Esophagus (tissue), 2 donors: ENCODE measurements at regions not wholly inside any gene's neighbourhood (a gene's known extent, or its start where the extent isn't known, plus 50 kb on each side); places are given as distances from the start of the nearest gene placed in this dataset.

ENCODE experiments used
- H3K27ac ChIP-seq, 2 donors: one replicate each; pipeline ENCODE4 v1.5.1; 2013; ENCODE audit warnings: low read depth in 2 of 2, mild to moderate bottlenecking in 2 of 2, inconsistent platforms in 1 of 2, low read length in 1 of 2, moderate library complexity in 1 of 2
- H3K27me3 ChIP-seq, 2 donors: one replicate each; pipeline ENCODE4 v1.6.1; 2013; ENCODE audit warnings: low read length in 2 of 2, control low read depth in 1 of 2, mild to moderate bottlenecking in 1 of 2; ENCODE audit not compliant: insufficient read depth in 2 of 2, control insufficient read depth in 1 of 2
- H3K36me3 ChIP-seq, 2 donors: one replicate each; pipeline ENCODE4 v1.6.1; 2013; ENCODE audit warnings: low read length in 1 of 2; ENCODE audit not compliant: control insufficient read depth in 2 of 2, insufficient read depth in 2 of 2
- H3K4me1 ChIP-seq, 2 donors: one replicate each; pipeline ENCODE4 v1.6.1; 2013; ENCODE audit warnings: low read length in 1 of 2; ENCODE audit not compliant: control insufficient read depth in 2 of 2, insufficient read depth in 2 of 2
- H3K4me3 ChIP-seq, 2 donors: one replicate each; pipeline ENCODE4 v1.5.1; 2013; ENCODE audit warnings: low read length in 2 of 2, mild to moderate bottlenecking in 2 of 2, low read depth in 1 of 2, moderate library complexity in 1 of 2
- H3K9me3 ChIP-seq, 2 donors: one replicate each; pipeline ENCODE4 v1.6.1; 2013; ENCODE audit warnings: mild to moderate bottlenecking in 2 of 2, low read depth in 1 of 2, low read length in 1 of 2, moderate library complexity in 1 of 2; ENCODE audit not compliant: control insufficient read depth in 2 of 2, insufficient read depth in 1 of 2
- WGBS, 2 donors: extraction: QIAGEN DNeasy Blood & Tissue Kit; methylation state at CpG; one replicate each; pipeline ENCODE4 v1.1.7; 2013; 5-methylcytosine and 5-hydroxymethylcytosine counted together
- donor health status: healthy with polysubstance abuse.
- donor health status: Bipolar disorder and iron deficiency.

DNA sequence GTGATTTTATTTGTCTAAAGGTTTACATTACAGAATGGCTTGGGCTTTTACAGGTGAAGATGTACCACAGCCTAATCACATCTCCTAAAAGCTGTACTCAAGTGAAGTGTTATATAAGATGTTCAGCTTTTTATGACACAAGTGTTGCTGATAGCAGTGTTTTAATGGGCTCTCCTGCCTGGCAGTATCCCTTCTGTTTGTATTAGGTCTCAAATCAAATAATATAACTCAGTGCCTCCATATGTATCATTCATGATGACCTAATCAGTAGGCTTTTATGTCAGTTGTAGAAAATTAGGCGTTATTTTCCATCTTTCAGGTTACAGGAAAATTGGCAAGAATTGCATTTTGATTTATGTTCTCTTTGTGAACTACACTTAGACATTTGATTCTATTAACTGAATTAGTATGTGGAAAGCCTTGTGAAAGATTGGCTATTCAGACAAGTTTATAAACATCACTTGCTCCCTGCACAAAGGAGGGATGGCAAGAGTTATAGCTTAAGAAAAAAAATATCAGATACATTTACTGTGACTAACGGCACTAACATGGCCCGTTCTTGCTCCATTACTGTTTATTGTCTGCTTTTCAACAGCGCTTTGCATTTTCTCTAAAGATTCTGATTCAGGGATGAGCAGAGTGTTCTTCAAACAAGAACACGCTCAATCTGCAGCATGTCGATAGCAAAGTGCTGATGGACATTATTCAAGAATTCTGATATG lies 143.7 kb upstream of the DIO2 start:
- no peaks in the 10 kb centered on the region for H3K36me3 ChIP-seq
- H3K4me3 ChIP-seq = no peak overlapping the region
- H3K27ac ChIP-seq = no peak overlapping the region
- WGBS, 2 donors = 84% methylated on average over 6 of the region's 6 CpGs
- no peaks in the 10 kb centered on the region for H3K4me1 ChIP-seq
- no peaks in the 10 kb centered on the region for H3K27me3 ChIP-seq
- H3K9me3 ChIP-seq = no peaks in the 10 kb centered on the region

GRCh38 chr14:80352471-80352870 lies 141.2 kb upstream of the DIO2 start:
- no peak overlapping the region for H3K4me3 ChIP-seq
- H3K27me3 ChIP-seq = no peaks in the 10 kb centered on the region
- 88 to 94% methylated on average over 1 of the region's 1 CpG for WGBS, 2 donors
- no peaks in the 10 kb centered on the region for H3K36me3 ChIP-seq
- no peak overlapping the region for H3K27ac ChIP-seq
- H3K9me3 ChIP-seq = no peaks in the 10 kb centered on the region
- no peaks in the 10 kb centered on the region for H3K4me1 ChIP-seq

DNA sequence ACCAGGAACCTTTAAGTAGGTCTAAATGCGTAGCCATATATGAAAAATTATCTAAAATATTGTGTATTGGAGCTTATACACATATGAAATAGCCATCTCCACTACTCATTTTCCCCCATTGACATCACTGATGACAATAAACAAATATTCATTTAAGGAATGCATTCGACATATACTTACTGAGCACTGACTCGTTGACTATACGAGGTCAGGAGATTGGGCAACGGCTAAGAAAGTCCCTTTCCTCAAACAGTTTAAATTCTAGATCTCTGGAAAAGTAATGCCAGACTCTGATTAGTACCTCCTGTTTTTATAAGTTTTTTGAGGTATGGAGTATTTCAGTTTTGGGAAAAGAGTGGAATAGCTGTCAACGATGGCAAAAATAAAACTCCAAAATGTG lies 139.4 kb upstream of the DIO2 start:
- H3K4me1 ChIP-seq = no peaks in the 10 kb centered on the region
- no peaks in the 10 kb centered on the region for H3K36me3 ChIP-seq
- no peak overlapping the region for H3K27ac ChIP-seq
- no peaks in the 10 kb centered on the region for H3K27me3 ChIP-seq
- 80 to 86% methylated on average over 6 of the region's 6 CpGs for WGBS, 2 donors
- H3K9me3 ChIP-seq = no peaks in the 10 kb centered on the region
- H3K4me3 ChIP-seq = no peak overlapping the region

DNA sequence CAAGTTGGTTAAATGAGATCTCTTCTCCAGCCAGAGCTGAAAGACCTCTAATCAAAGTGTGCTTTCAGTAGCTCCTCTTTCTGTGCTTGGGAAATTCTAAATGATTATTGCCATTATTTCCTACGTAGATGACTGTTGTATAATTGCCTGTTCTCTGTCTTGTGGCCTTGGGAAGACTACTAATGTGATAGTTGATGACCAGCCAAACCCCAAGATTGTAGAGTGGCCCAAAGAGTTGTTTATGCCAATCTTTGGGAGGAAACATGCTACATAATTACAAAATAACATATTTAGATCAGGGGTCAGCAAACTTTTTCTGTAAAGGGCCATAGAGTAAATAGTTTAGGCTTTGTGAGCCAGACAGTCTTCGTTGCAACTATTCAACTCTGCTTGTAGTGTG lies 135.1 kb upstream of the DIO2 start:
- H3K4me1 ChIP-seq = no peaks in the 10 kb centered on the region
- WGBS, 2 donors = 56 to 68% methylated on average over 2 of the region's 2 CpGs
- no peaks in the 10 kb centered on the region for H3K27me3 ChIP-seq
- no peak overlapping the region for H3K4me3 ChIP-seq
- no peak overlapping the region for H3K27ac ChIP-seq
- no peaks in the 10 kb centered on the region for H3K36me3 ChIP-seq
- H3K9me3 ChIP-seq = no peaks in the 10 kb centered on the region

- WGBS, 2 donors = 78 to 89% methylated on average over 1 of the region's 1 CpG
- Histone ChIP-seq H3K4me3 (no peak overlapping the region), H3K27me3 (no peaks in the 10 kb centered on the region), H3K4me1 (no peaks in the 10 kb centered on the region), H3K36me3 (no peaks in the 10 kb centered on the region), H3K9me3 (no peaks in the 10 kb centered on the region), H3K27ac (no peak overlapping the region)
Measured at GRCh38 chr14:80344208-80344607, 132.9 kb upstream of the DIO2 start.

DNA sequence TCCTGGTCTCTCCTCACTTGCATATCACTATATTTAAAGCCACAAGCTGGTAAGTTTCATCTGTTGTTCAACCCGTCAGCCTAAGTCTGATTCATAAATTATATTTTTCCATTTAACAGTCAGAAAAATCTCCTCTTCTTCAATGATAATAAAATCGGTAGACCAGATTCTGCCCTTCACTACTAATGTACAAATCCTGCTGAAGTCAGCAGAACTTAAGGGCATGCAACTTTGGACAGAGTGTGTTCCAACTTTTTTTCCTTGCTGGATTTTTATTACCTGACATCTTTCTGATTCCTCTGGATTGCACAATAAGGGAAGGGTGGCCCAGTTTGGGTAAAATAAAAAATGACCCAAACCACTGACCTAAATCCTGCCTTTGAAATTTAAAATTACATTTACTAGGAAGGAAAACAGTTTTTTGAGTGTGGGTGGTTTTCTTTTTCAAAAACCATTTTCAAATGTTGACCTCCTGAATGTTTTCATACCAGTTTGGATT lies 125.4 kb upstream of the DIO2 start:
- Histone ChIP-seq H3K9me3 (no peaks in the 10 kb centered on the region), H3K4me1 (no peaks in the 10 kb centered on the region), H3K27ac (no peak overlapping the region), H3K36me3 (no peaks in the 10 kb centered on the region), H3K27me3 (no peaks in the 10 kb centered on the region), H3K4me3 (no peak overlapping the region)
- WGBS, 2 donors = 67 to 70% methylated on average over 2 of the region's 2 CpGs

- Histone ChIP-seq H3K9me3 (no peaks in the 10 kb centered on the region), H3K4me3 (no peak overlapping the region), H3K27me3 (no peaks in the 10 kb centered on the region), H3K4me1 (no peaks in the 10 kb centered on the region), H3K27ac (no peak overlapping the region), H3K36me3 (no peaks in the 10 kb centered on the region)
- WGBS, 2 donors = 23 to 35% methylated on average over 1 of the region's 1 CpG
Measured at GRCh38 chr14:80325688-80326087, 114.4 kb upstream of the DIO2 start.

GRCh38 chr14:80325112-80325511 lies 113.8 kb upstream of the DIO2 start:
- WGBS, 2 donors = 83 to 95% methylated on average over 6 of the region's 6 CpGs
- no peaks in the 10 kb centered on the region for H3K36me3 ChIP-seq
- H3K27ac ChIP-seq = no peak overlapping the region
- no peaks in the 10 kb centered on the region for H3K9me3 ChIP-seq
- no peaks in the 10 kb centered on the region for H3K4me1 ChIP-seq
- no peak overlapping the region for H3K4me3 ChIP-seq
- no peaks in the 10 kb centered on the region for H3K27me3 ChIP-seq

DNA sequence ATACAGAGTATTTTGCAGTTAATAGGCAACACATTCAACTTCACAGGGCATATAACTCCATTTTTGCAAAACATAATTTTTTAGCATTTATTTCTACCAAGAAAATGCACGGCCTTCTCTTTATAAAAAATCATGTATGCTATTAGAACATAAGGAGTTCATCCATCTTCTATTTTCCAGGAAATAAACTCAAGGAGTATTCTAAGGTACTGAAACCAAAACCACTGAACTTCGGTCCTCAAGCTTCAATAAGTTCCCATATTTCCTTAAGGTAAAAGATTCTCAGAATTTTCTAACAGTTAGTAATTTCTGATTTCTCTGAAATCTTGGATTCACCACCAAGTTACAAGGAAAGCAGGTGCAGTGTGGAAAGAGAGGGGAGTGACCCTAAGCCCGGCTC lies 113.3 kb upstream of the DIO2 start:
- no peaks in the 10 kb centered on the region for H3K36me3 ChIP-seq
- H3K4me1 ChIP-seq = no peaks in the 10 kb centered on the region
- H3K4me3 ChIP-seq = no peak overlapping the region
- no peaks in the 10 kb centered on the region for H3K9me3 ChIP-seq
- no peaks in the 10 kb centered on the region for H3K27me3 ChIP-seq
- H3K27ac ChIP-seq = no peak overlapping the region
- 76 to 86% methylated on average over 3 of the region's 3 CpGs for WGBS, 2 donors

- 44 to 50% methylated on average over 2 of the region's 2 CpGs for WGBS, 2 donors
- Histone ChIP-seq H3K27me3 (no peaks in the 10 kb centered on the region), H3K27ac (no peak overlapping the region), H3K9me3 (no peaks in the 10 kb centered on the region), H3K4me1 (no peaks in the 10 kb centered on the region), H3K36me3 (no peaks in the 10 kb centered on the region), H3K4me3 (no peak overlapping the region)
Measured at GRCh38 chr14:80323038-80323665, 111.8 kb upstream of the DIO2 start.
